A549 (cell line): ENCODE measurements at regions not wholly inside any gene's neighbourhood (a gene's known extent, or its start where the extent isn't known, plus 50 kb on each side); places are given as distances from the start of the nearest gene placed in this dataset.

ENCODE experiments used
- CBX2 ChIP-seq: fragments of 200-600 bp; sonication (generic); IDR thresholded peaks from 2 replicates; pipeline ENCODE4 v1.6.1; 2016; ENCODE audit warnings: low read depth, mild to moderate bottlenecking, borderline replicate concordance
- CBX8 ChIP-seq: fragments of 200-600 bp; sonication (generic); IDR thresholded peaks from 2 replicates; pipeline ENCODE4 v1.6.1; 2016
- CHD2 ChIP-seq: fragments of 150-350 bp; IDR thresholded peaks from 2 replicates; pipeline ENCODE4 v1.6.1; 2014; ENCODE audit warnings: low read length; ENCODE audit not compliant: partially characterized antibody
- CTCF ChIP-seq: fragments of >200 bp; sonication (Bioruptor Twin); formaldehyde crosslinking; IDR thresholded peaks from 3 replicates; pipeline ENCODE4 v1.5.1; 2016
- HMGXB4 ChIP-seq: fragments of 250-450 bp; sonication (Bioruptor Pico); IDR thresholded peaks from 2 replicates; pipeline ENCODE4 v1.5.0; 2021; ENCODE audit warnings: mild to moderate bottlenecking, moderate library complexity, borderline replicate concordance
- KDM1A ChIP-seq: fragments of 200-600 bp; sonication (generic); IDR thresholded peaks from 2 replicates; pipeline ENCODE4 v1.6.1; 2016; ENCODE audit warnings: low read depth, mild to moderate bottlenecking
- KDM5A ChIP-seq: fragments of 200-600 bp; sonication (generic); IDR thresholded peaks from 2 replicates; pipeline ENCODE4 v1.6.1; 2016; ENCODE audit warnings: antibody characterized with exemption, mild to moderate bottlenecking
- MAFK ChIP-seq: fragments of 450-650 bp; IDR thresholded peaks from 2 replicates; pipeline ENCODE4 v1.6.1; 2014; ENCODE audit not compliant: partially characterized antibody
- POLR2AphosphoS2 ChIP-seq: conservative IDR thresholded peaks from 2 replicates; pipeline ENCODE4 v1.6.1; 2012; ENCODE audit warnings: low read length, improper control_type of control experiment, inconsistent platforms
- RAD21 ChIP-seq, 2 experiments: fragments of >200 bp in 1 of 2; sonication (Bioruptor Twin) in 1 of 2; formaldehyde crosslinking in 1 of 2; IDR thresholded peaks in 1 of 2; conservative IDR thresholded peaks in 1 of 2; 2 replicates in 1 of 2; 3 replicates in 1 of 2; pipeline ENCODE4 v1.6.1; 2012 to 2018; ENCODE audit warnings: inconsistent platforms in 1 of 2

GRCh38 chr6:7468382-7469081 lies 72.9 kb upstream of the DSP start:
- TF ChIP-seq CTCF (no peak), HMGXB4 (CRISPR knock-in tag) (no peak), POLR2AphosphoS2 (no peak), CHD2 (no peak), CBX2 (no peak), KDM5A (no peak), RAD21 (conservative IDR thresholded peaks at IDR 0.05 in 1 of 2, IDR thresholded peaks at IDR 0.05 in 1 of 2) (no peak), CBX8 (no peak), MAFK (no peak), KDM1A (no peak)
